ENCODE measurements at regions not wholly inside any gene's neighbourhood (a gene's known extent, or its start where the extent isn't known, plus 50 kb on each side); places are given as distances from the start of the nearest gene placed in this dataset.

DNA sequence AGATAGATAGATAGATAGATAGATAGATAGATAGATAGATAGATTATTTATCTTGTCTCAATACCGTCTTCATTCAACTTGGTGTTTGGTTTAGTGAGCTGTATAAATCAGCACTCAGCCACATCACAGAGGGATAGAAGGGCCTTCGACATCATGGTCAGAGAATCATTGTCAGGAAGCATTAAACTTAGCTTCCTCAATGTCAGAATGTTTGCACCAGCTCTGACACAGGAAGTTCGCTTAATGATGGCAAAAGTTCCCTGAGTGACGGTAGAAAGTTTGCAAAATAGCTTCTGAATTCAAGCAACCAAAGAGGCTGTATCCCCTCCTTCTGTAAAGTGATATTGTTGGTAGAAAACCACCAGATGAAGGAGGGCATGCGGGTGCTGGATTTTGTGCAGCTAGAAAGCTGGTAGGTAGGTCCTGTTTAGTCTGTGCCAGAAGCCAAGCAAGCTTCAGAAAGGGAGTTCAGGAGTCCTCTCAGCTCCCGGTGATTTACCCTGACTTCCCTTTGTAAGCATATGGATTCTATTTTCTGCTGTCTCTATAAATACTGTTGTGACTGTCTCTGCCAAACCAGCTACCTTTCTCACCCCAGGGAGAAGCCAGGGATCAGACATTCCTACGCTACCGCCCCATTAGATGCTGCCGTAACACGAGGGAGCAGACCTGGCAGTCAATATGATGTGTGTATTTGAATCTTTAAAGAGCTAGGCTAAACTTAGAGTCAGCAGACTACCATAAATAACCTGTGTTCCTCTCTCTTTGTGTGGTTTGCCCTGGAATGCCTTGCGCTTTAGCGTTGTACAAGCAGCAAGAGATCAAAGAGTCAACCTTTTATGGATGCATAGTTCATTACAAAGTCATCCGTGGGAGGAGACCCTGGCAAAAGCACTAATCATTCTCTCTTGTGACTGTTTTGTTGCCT, 200.5 kb upstream of the KIAA1217 start:
- DNase-seq (ENCODE audit: low read depth in 6 of 9, low spot score in 9 of 9) = no peak
- Histone ChIP-seq H3K27ac (ENCODE audit: low read depth in 1 of 2, low read length in 1 of 2) (no peak overlapping the region), H3K4me1 (ENCODE audit: control insufficient read depth in 2 of 2, insufficient read depth in 2 of 2, low read length in 2 of 2) (no peaks in the 10 kb centered on the region), H3K4me3 (ENCODE audit: low read length in 2 of 2) (no peak overlapping the region), H3K27me3 (ENCODE audit: control insufficient read depth in 2 of 2, insufficient read depth in 1 of 2, low read length in 1 of 2) (no peaks in the 10 kb centered on the region), H3K36me3 (ENCODE audit: control insufficient read depth in 2 of 2, insufficient read depth in 2 of 2, low read length in 1 of 2) (no peaks in the 10 kb centered on the region), H3K9me3 (ENCODE audit: control insufficient read depth in 2 of 2, insufficient read depth in 1 of 2, low read length in 1 of 2) (no peaks in the 10 kb centered on the region)
- WGBS = 48% methylated on average over 13 of the region's 13 CpGs

DNA sequence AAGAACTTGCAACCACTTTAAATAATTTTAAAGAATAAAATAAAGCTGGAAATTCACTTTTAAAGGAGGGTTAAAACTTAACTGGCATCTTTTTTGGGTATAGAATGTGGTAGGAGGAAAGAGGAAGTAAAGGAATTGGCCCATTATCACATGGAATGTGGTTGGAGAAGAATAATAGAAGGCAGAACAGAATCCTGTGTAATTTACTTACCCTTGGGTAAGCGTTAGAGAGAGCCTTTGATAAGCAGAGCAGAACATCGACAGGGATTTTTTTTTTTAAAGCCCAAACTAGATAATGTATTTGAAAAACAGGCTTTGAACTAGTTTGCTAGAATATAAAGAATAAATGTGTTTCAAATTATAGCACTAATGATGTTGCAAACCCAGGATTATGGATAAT, 199.8 kb upstream of the KIAA1217 start:
- 79% methylated on average over 2 of the region's 2 CpGs for WGBS

DNA sequence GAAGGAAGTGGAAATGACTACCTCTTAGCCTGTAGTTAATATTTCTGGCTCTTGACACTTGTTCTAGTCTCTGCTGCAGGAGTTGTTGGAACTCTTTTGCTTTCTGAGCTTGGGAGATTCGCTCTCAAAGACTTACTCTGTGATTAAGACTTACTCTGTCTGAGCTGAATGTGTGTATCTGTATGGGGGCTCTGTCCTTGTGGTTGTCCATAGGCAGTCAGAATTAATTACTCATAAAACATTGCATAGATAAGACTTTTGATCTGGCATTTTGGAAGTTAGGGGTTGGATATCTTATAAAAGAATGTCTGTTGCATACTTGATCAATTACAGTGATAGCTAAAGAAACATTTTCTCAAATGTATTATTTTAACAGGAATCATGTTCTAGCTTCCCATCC, 199.2 kb upstream of the KIAA1217 start:
- H3K9me3 ChIP-seq (ENCODE audit: control insufficient read depth in 2 of 2, insufficient read depth in 1 of 2, low read length in 1 of 2) = no peaks in the 10 kb centered on the region
- no peaks in the 10 kb centered on the region for H3K4me1 ChIP-seq (ENCODE audit: control insufficient read depth in 2 of 2, insufficient read depth in 2 of 2, low read length in 2 of 2)
- 77% methylated on average over 1 of the region's 1 CpG for WGBS
- no peak overlapping the region for H3K27ac ChIP-seq (ENCODE audit: low read depth in 1 of 2, low read length in 1 of 2)
- H3K36me3 ChIP-seq (ENCODE audit: control insufficient read depth in 2 of 2, insufficient read depth in 2 of 2, low read length in 1 of 2) = no peaks in the 10 kb centered on the region
- H3K4me3 ChIP-seq (ENCODE audit: low read length in 2 of 2) = no peak overlapping the region
- no peak for DNase-seq (ENCODE audit: low read depth in 6 of 9, low spot score in 9 of 9)
- H3K27me3 ChIP-seq (ENCODE audit: control insufficient read depth in 2 of 2, insufficient read depth in 1 of 2, low read length in 1 of 2) = no peaks in the 10 kb centered on the region

More for the DNA sequence above, 199.8 kb upstream of the KIAA1217 start:
- Histone ChIP-seq H3K27ac (ENCODE audit: low read depth in 1 of 2, low read length in 1 of 2) (no peak overlapping the region), H3K4me3 (ENCODE audit: low read length in 2 of 2) (no peak overlapping the region), H3K36me3 (ENCODE audit: control insufficient read depth in 2 of 2, insufficient read depth in 2 of 2, low read length in 1 of 2) (no peaks in the 10 kb centered on the region), H3K4me1 (ENCODE audit: control insufficient read depth in 2 of 2, insufficient read depth in 2 of 2, low read length in 2 of 2) (no peaks in the 10 kb centered on the region), H3K27me3 (ENCODE audit: control insufficient read depth in 2 of 2, insufficient read depth in 1 of 2, low read length in 1 of 2) (no peaks in the 10 kb centered on the region), H3K9me3 (ENCODE audit: control insufficient read depth in 2 of 2, insufficient read depth in 1 of 2, low read length in 1 of 2) (no peaks in the 10 kb centered on the region)
- no peak for DNase-seq (ENCODE audit: low read depth in 6 of 9, low spot score in 9 of 9)

DNA sequence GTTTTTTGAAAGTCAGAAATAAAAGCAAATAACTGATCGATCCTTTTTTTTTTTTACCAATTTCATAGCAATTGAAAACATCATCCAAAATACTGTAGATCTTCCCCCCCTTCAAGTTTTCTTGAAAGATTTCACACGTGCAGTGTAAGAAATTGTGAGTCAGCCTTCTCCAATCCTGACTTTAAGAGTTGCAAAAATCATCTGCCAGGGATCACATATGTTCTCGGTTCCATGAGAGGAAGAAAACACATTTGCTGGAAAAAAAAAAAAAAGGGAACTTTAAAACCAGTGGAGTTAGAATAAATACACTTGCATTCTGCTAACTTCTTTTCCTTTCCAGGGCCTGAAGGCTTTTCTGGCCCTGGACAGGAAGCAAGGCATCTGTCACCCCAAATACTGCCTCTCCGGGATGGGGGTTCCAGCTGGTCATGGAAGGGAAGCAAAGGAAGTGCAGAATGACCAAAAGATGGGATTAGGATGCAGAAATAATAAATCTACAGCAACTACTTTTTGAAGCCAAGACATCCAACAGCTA, 198.4 kb upstream of the KIAA1217 start:
- no peak overlapping the region for H3K4me3 ChIP-seq (ENCODE audit: low read length in 2 of 2)
- no peak overlapping the region for H3K27ac ChIP-seq (ENCODE audit: low read depth in 1 of 2, low read length in 1 of 2)
- no peaks in the 10 kb centered on the region for H3K27me3 ChIP-seq (ENCODE audit: control insufficient read depth in 2 of 2, insufficient read depth in 1 of 2, low read length in 1 of 2)
- no peaks in the 10 kb centered on the region for H3K9me3 ChIP-seq (ENCODE audit: control insufficient read depth in 2 of 2, insufficient read depth in 1 of 2, low read length in 1 of 2)
- no peaks in the 10 kb centered on the region for H3K36me3 ChIP-seq (ENCODE audit: control insufficient read depth in 2 of 2, insufficient read depth in 2 of 2, low read length in 1 of 2)
- DNase-seq (ENCODE audit: low read depth in 6 of 9, low spot score in 9 of 9) = no peak
- 45% methylated on average over 4 of the region's 4 CpGs for WGBS
- H3K4me1 ChIP-seq (ENCODE audit: control insufficient read depth in 2 of 2, insufficient read depth in 2 of 2, low read length in 2 of 2) = no peaks in the 10 kb centered on the region

DNA sequence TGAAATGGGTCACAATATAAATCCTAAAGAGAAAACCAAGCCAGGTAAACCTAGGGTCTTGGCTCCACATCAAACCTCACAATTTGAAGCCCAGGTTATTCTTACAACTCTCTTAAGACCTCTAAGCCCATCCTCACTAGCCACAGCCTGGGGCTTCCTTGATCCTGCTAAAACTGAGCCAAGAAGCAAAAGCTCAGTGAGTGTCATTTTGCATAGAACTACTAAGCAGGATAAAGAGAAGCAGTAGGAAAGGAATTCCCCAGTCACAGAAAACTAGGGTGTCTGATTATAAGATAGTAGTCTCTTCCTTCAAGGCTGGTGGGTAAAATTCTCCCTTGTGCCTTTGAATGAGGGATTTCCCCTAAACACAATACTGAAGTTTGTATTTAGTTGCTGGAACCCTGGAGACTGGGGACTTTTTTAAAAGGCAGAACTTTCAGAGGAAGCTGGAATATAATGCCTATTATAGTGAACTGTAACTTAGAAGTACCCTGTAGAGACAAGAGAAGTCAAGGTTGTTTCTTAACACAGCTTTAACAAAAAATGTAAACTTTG, 196.6 kb upstream of the KIAA1217 start:
- H3K4me3 ChIP-seq (ENCODE audit: low read length in 2 of 2) = no peak overlapping the region
- no peak overlapping the region for H3K27ac ChIP-seq (ENCODE audit: low read depth in 1 of 2, low read length in 1 of 2)
- no peaks in the 10 kb centered on the region for H3K9me3 ChIP-seq (ENCODE audit: control insufficient read depth in 2 of 2, insufficient read depth in 1 of 2, low read length in 1 of 2)
- peak in 1 of 9 donors; percentile 14 for DNase-seq (ENCODE audit: low read depth in 6 of 9, low spot score in 9 of 9)
- no peaks in the 10 kb centered on the region for H3K27me3 ChIP-seq (ENCODE audit: control insufficient read depth in 2 of 2, insufficient read depth in 1 of 2, low read length in 1 of 2)
- H3K4me1 ChIP-seq (ENCODE audit: control insufficient read depth in 2 of 2, insufficient read depth in 2 of 2, low read length in 2 of 2) = no peaks in the 10 kb centered on the region
- no peaks in the 10 kb centered on the region for H3K36me3 ChIP-seq (ENCODE audit: control insufficient read depth in 2 of 2, insufficient read depth in 2 of 2, low read length in 1 of 2)

DNA sequence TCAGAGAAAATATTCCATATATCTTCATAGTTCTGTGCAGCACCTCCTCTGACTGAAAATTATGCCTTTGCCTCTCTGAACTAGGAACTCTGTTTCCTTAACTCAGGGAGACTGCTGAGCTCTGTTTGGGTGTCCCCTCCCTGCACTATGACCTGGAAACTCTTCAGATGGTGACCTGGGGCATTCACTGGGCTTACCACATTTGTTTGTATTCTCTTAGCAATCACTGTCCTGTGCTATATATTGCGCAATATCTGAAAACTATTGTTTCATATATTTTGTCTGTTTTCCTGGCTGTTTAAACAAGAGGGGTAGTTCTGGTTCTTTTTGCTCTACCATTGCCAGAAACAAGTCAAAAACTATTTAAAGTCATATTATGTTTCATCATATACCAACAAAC, 181.8 kb upstream of the KIAA1217 start:
- no peaks in the 10 kb centered on the region for H3K27me3 ChIP-seq (ENCODE audit: control insufficient read depth in 2 of 2, insufficient read depth in 1 of 2, low read length in 1 of 2)
- 97% methylated on average over 1 of the region's 1 CpG for WGBS
- no peak overlapping the region for H3K4me3 ChIP-seq (ENCODE audit: low read length in 2 of 2)
- H3K36me3 ChIP-seq (ENCODE audit: control insufficient read depth in 2 of 2, insufficient read depth in 2 of 2, low read length in 1 of 2) = no peaks in the 10 kb centered on the region
- no peaks in the 10 kb centered on the region for H3K4me1 ChIP-seq (ENCODE audit: control insufficient read depth in 2 of 2, insufficient read depth in 2 of 2, low read length in 2 of 2)
- no peak overlapping the region for H3K27ac ChIP-seq (ENCODE audit: low read depth in 1 of 2, low read length in 1 of 2)
- DNase-seq (ENCODE audit: low read depth in 6 of 9, low spot score in 9 of 9) = no peak
- no peaks in the 10 kb centered on the region for H3K9me3 ChIP-seq (ENCODE audit: control insufficient read depth in 2 of 2, insufficient read depth in 1 of 2, low read length in 1 of 2)

DNA sequence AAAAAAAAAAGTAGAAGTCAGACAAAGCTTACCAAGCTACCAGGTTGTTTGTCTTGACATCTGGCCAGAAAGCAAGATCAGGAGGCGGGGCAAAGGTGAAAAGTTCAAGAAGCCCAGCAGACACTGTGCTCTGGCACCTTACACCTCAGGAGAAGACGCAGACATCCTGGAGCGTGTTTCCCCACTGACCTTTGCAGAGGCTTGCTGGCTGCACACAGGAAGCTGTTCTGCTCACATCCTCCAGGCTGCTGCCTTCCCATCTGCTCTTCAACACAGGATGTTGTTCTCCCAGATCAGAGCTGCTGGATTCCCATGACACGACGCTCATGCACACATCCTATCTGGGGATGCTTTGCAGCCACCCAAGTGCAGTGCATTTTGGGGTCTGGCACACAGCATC, 174.4 kb upstream of the KIAA1217 start:
- Histone ChIP-seq H3K36me3 (ENCODE audit: control insufficient read depth in 2 of 2, insufficient read depth in 2 of 2, low read length in 1 of 2) (no peaks in the 10 kb centered on the region), H3K9me3 (ENCODE audit: control insufficient read depth in 2 of 2, insufficient read depth in 1 of 2, low read length in 1 of 2) (no peaks in the 10 kb centered on the region), H3K27me3 (ENCODE audit: control insufficient read depth in 2 of 2, insufficient read depth in 1 of 2, low read length in 1 of 2) (no peaks in the 10 kb centered on the region), H3K4me1 (ENCODE audit: control insufficient read depth in 2 of 2, insufficient read depth in 2 of 2, low read length in 2 of 2) (no peaks in the 10 kb centered on the region), H3K27ac (ENCODE audit: low read depth in 1 of 2, low read length in 1 of 2) (no peak overlapping the region), H3K4me3 (ENCODE audit: low read length in 2 of 2) (no peak overlapping the region)
- no peak for DNase-seq (ENCODE audit: low read depth in 6 of 9, low spot score in 9 of 9)
- WGBS = 72% methylated on average over 5 of the region's 5 CpGs

DNA sequence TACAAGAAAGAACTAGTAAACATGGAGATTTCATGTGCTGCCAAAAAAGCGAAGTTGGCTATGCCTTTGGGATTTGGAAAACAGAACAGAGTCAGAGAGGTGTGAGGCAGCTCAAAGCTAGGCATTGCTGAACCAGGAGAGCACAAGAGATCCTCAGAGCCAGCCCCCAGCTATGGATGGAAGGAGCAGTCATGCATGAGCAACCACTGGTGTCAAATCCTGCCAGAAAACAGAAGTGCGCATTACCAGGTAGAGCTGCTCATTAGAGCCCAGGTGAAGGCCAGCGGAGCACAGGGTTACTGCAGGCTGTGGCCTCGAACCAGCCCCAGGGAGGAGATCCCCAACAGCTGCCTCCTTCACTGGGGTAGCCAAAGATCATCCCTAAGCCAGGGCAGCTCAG, 173.2 kb upstream of the KIAA1217 start:
- Histone ChIP-seq H3K27me3 (ENCODE audit: control insufficient read depth in 2 of 2, insufficient read depth in 1 of 2, low read length in 1 of 2) (no peaks in the 10 kb centered on the region), H3K9me3 (ENCODE audit: control insufficient read depth in 2 of 2, insufficient read depth in 1 of 2, low read length in 1 of 2) (no peaks in the 10 kb centered on the region), H3K4me3 (ENCODE audit: low read length in 2 of 2) (no peak overlapping the region), H3K27ac (ENCODE audit: low read depth in 1 of 2, low read length in 1 of 2) (no peak overlapping the region), H3K36me3 (ENCODE audit: control insufficient read depth in 2 of 2, insufficient read depth in 2 of 2, low read length in 1 of 2) (no peaks in the 10 kb centered on the region), H3K4me1 (ENCODE audit: control insufficient read depth in 2 of 2, insufficient read depth in 2 of 2, low read length in 2 of 2) (no peaks in the 10 kb centered on the region)
- DNase-seq (ENCODE audit: low read depth in 6 of 9, low spot score in 9 of 9) = no peak
- WGBS = 92% methylated on average over 4 of the region's 4 CpGs

DNA sequence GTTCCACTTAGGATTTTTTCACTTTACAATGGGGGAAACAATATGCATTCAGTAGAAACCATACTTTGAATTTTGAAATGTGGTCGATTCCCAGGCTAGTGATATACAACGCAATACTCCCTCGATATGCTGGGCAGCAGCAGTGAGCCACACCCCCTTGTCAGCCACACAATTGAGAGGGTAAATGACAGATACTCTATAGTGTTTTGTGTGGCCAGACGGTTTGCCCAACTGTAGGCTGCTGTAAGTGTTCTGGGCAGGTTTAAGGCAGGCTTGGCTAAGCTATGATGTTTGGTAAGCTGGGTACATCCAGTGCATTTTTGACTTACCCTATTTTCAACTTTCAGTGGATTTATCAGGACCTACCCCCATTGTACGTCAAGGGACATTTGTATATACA, 169.6 kb upstream of the KIAA1217 start:
- DNase-seq (ENCODE audit: low read depth in 6 of 9, low spot score in 9 of 9) = no peak
- no peaks in the 10 kb centered on the region for H3K36me3 ChIP-seq (ENCODE audit: control insufficient read depth in 2 of 2, insufficient read depth in 2 of 2, low read length in 1 of 2)
- WGBS = 88% methylated on average over 5 of the region's 5 CpGs
- H3K9me3 ChIP-seq (ENCODE audit: control insufficient read depth in 2 of 2, insufficient read depth in 1 of 2, low read length in 1 of 2) = no peaks in the 10 kb centered on the region
- H3K4me1 ChIP-seq (ENCODE audit: control insufficient read depth in 2 of 2, insufficient read depth in 2 of 2, low read length in 2 of 2) = no peaks in the 10 kb centered on the region
- H3K4me3 ChIP-seq (ENCODE audit: low read length in 2 of 2) = no peak overlapping the region
- no peak overlapping the region for H3K27ac ChIP-seq (ENCODE audit: low read depth in 1 of 2, low read length in 1 of 2)
- no peaks in the 10 kb centered on the region for H3K27me3 ChIP-seq (ENCODE audit: control insufficient read depth in 2 of 2, insufficient read depth in 1 of 2, low read length in 1 of 2)

All from thymus (tissue), 11 donors.